ENCODE measurements at regions not wholly inside any gene's neighbourhood (a gene's known extent, or its start where the extent isn't known, plus 50 kb on each side); places are given as distances from the start of the nearest gene placed in this dataset.

- no peak for TF ChIP-seq ZBTB11 (CRISPR knock-in tag; IDR thresholded peaks at IDR 0.05)
Observed at GRCh38 chr6:137769797-137770362, 97.2 kb upstream of the TNFAIP3 start (continued).

GRCh38 chr6:137772541-137773250 is 94.4 kb upstream of the TNFAIP3 start:
- no peaks in the 10 kb centered on the region for H3K27me3 ChIP-seq (replicated peaks in 1 of 2; ENCODE audit: control insufficient read depth in 2 of 2, insufficient read depth in 2 of 2, low read length in 1 of 2)
- 89% methylated on average over 7 of the region's 7 CpGs for WGBS (ENCODE audit: insufficient coverage, insufficient replicate concordance, low lambda C conversion rate, missing lambda C conversion rate)
- POLR2A ChIA-PET, result no interaction called here
- FAIRE-seq (no peak), ATAC-seq (no peak), DNase-seq (ENCODE audit: low read depth, low spot score) (no peak)
- H3K36me3 ChIP-seq (ENCODE audit: control insufficient read depth in 2 of 2, insufficient read depth in 2 of 2, low read length in 1 of 2), result no peaks in the 10 kb centered on the region
- peaks cover 23% of the 10 kb centered on the region for H3K4me1 ChIP-seq (ENCODE audit: control insufficient read depth, insufficient read depth, low read length)
- no peaks in the 10 kb centered on the region for H3K79me2 ChIP-seq (ENCODE audit: control insufficient read depth, insufficient read depth, low read length)
- TF ChIP-seq SIX5 (IDR thresholded peaks at IDR 0.05; ENCODE audit: low read depth, low read length, severe bottlenecking) (no peak), RBBP5 (conservative IDR thresholded peaks at IDR 0.05) (no peak), FOXK2 (IDR thresholded peaks at IDR 0.05) (no peak), KDM1A (IDR thresholded peaks at IDR 0.05; ENCODE audit: borderline replicate concordance) (no peak), ATF2 (IDR thresholded peaks at IDR 0.05; ENCODE audit: low read length) (no peak), NFXL1 (IDR thresholded peaks at IDR 0.05; ENCODE audit: borderline replicate concordance) (no peak), SREBF1 (IDR thresholded peaks at IDR 0.05; ENCODE audit: low read length) (no peak), IRF4 (IDR thresholded peaks at IDR 0.05; ENCODE audit: low read depth, low read length) (no peak), RELA (IDR thresholded peaks at IDR 0.05; ENCODE audit: borderline replicate concordance, partially characterized antibody) (no peak), YY1 (IDR thresholded peaks at IDR 0.05; ENCODE audit: low read depth, low read length) (no peak), YBX1 (IDR thresholded peaks at IDR 0.05) (no peak), HDGF (IDR thresholded peaks at IDR 0.05) (no peak), POLR2A (IDR thresholded peaks at IDR 0.05; ENCODE audit: low read depth, low read length) (no peak), HCFC1 (IDR thresholded peaks at IDR 0.05; ENCODE audit: low read length) (no peak), STAT3 (IDR thresholded peaks at IDR 0.05; ENCODE audit: low read depth, low read length) (no peak), KAT2A (conservative IDR thresholded peaks at IDR 0.05; ENCODE audit: control insufficient read depth, low read depth, low read length) (no peak), RB1 (IDR thresholded peaks at IDR 0.05; ENCODE audit: borderline replicate concordance) (no peak), BMI1 (IDR thresholded peaks at IDR 0.05; ENCODE audit: borderline replicate concordance) (no peak), SUZ12 (IDR thresholded peaks at IDR 0.05; ENCODE audit: unreplicated experiment) (no peak), NFYA (IDR thresholded peaks at IDR 0.05; ENCODE audit: borderline replicate concordance, low read depth, low read length) (no peak)
- no peak overlapping the region for H3K9ac ChIP-seq (ENCODE audit: control insufficient read depth, insufficient read depth, low read length)
- peaks cover 3% of the 10 kb centered on the region; the same call in 2 of the 3 replicates for H3K9me3 ChIP-seq (replicated peaks; ENCODE audit: control insufficient read depth, insufficient read depth, low read length)
- no peaks in the 10 kb centered on the region for H4K20me1 ChIP-seq (ENCODE audit: control insufficient read depth, insufficient read depth)
- no peak overlapping the region for H3K4me3 ChIP-seq
- CTCF ChIA-PET, result interaction anchor here (1.3 kb wide), 1 partner anchor 16 kb away, joined by 4 read pairs; no protein-coding TSS in a partner anchor
- in situ Hi-C loops (cut with MboI) (no loop called here), intact Hi-C loops (cut with micrococcal nuclease; ENCODE audit: unreplicated experiment) (no loop called here)
- H2AFZ ChIP-seq (ENCODE audit: control insufficient read depth, low read depth, low read length), result no peak overlapping the region
- H3K4me2 ChIP-seq (ENCODE audit: control insufficient read depth, insufficient read depth), result no peak overlapping the region
- no peak overlapping the region for H3K27ac ChIP-seq (ENCODE audit: control insufficient read depth, insufficient read depth)
- SMC1A ChIA-PET (ENCODE audit: uncharacterized antibody, unreplicated experiment), result interaction anchor here (1.0 to 5.5 kb wide), 4 partner anchors 9 to 89 kb away, joined by 3 to 25 read pairs (median 6); no protein-coding TSS in a partner anchor
- RAD21 ChIA-PET (ENCODE audit: unreplicated experiment), result interaction anchor here (1.1 kb wide), 1 partner anchor 17 kb away, joined by 5 read pairs; no protein-coding TSS in a partner anchor
- no TSS peak for BruUV-seq (replicated peaks)
